GM12878 (cell line): ENCODE measurements at regions not wholly inside any gene's neighbourhood (a gene's known extent, or its start where the extent isn't known, plus 50 kb on each side); places are given as distances from the start of the nearest gene placed in this dataset.

ENCODE experiments used
- ATAC-seq: fragments of 200-7000 bp; cut with Tn5 transposase; 3 replicates; pipeline ENCODE4 v1.9.1; 2020; ENCODE audit warnings: mild to moderate bottlenecking, moderate library complexity
- BruUV-seq: library from RNA; stranded (reverse); fragments of 400-500 nt; replicated peaks from 2 replicates; lab custom pipeline; 2021; lab: Mats Ljungman, UMichigan
- CTCF ChIA-PET: fragments of 300-600 bp; sonication (Branson Sonifier 250); formaldehyde crosslinking; extraction: SDS; loops from one replicate; lab custom pipeline; 2021; ENCODE audit warnings: inconsistent platforms; lab: Yijun Ruan, JAX
- POLR2A ChIA-PET: fragments of 350-600 bp; formaldehyde crosslinking; extraction: SDS; loops from one replicate; lab custom pipeline; 2021; ENCODE audit warnings: inconsistent platforms; lab: Charles Lee
- RAD21 ChIA-PET: fragments of 300-600 bp; sonication (Branson Sonifier 250); formaldehyde crosslinking; loops from one replicate; lab custom pipeline; 2023; ENCODE audit warnings: antibody characterized with exemption; ENCODE audit not compliant: unreplicated experiment; lab: Charles Lee
- SMC1A ChIA-PET: fragments of 300-600 bp; sonication (Branson Sonifier 250); formaldehyde crosslinking; loops from one replicate; lab custom pipeline; 2023; ENCODE audit not compliant: unreplicated experiment, uncharacterized antibody; lab: Charles Lee
- DNase-seq: peaks from one replicate; pipeline ENCODE4 v3.0.0-alpha.2; 2011; ENCODE audit warnings: low read depth, low spot score
- FAIRE-seq: peaks from 3 replicates; lab custom pipeline; 2011; peaks lifted over from hg19 to GRCh38; lab: Jason Lieb, UNC
- H2AFZ ChIP-seq: 2 replicates; pipeline ENCODE4 v1.6.0; 2011; ENCODE audit warnings: low read depth, low read length, control low read depth; ENCODE audit not compliant: control insufficient read depth
- H3K27ac ChIP-seq: 2 replicates; pipeline ENCODE4 v1.5.1; 2011; ENCODE audit warnings: control low read depth; ENCODE audit not compliant: control insufficient read depth, insufficient read depth
- H3K27me3 ChIP-seq, 2 experiments: replicated peaks in 1 of 2; 2 replicates each; pipeline versions ENCODE4 v1.6.0 to v1.6.1; 2011; ENCODE audit warnings: low read length in 1 of 2; ENCODE audit not compliant: control insufficient read depth in 2 of 2, insufficient read depth in 2 of 2
- H3K36me3 ChIP-seq, 2 experiments: 2 replicates each; pipeline ENCODE4 v1.5.1; 2011; ENCODE audit warnings: low read length in 1 of 2; ENCODE audit not compliant: control insufficient read depth in 2 of 2, insufficient read depth in 2 of 2
- H3K4me1 ChIP-seq: 2 replicates; pipeline ENCODE4 v1.6.1; 2011; ENCODE audit warnings: mild to moderate bottlenecking, low read length, moderate library complexity, mixed read lengths; ENCODE audit not compliant: control insufficient read depth, insufficient read depth
- H3K4me2 ChIP-seq: 2 replicates; pipeline ENCODE4 v1.6.0; 2011; ENCODE audit warnings: control low read depth; ENCODE audit not compliant: control insufficient read depth, insufficient read depth
- H3K4me3 ChIP-seq: fragments of 200-600 bp; sonication (generic); 2 replicates; pipeline ENCODE4 v1.5.1; 2016
- H3K79me2 ChIP-seq: 2 replicates; pipeline ENCODE4 v1.6.0; 2011; ENCODE audit warnings: low read length; ENCODE audit not compliant: control insufficient read depth, insufficient read depth
- H3K9ac ChIP-seq: 2 replicates; pipeline ENCODE4 v1.8.0; 2011; ENCODE audit warnings: low read length, control low read depth, mixed read lengths; ENCODE audit not compliant: control insufficient read depth, insufficient read depth
- H3K9me3 ChIP-seq: replicated peaks from 3 replicates; pipeline ENCODE4 v1.5.1; 2011; ENCODE audit warnings: mild to moderate bottlenecking, low read length; ENCODE audit not compliant: control insufficient read depth, insufficient read depth
- H4K20me1 ChIP-seq: 2 replicates; pipeline ENCODE4 v1.6.0; 2011; ENCODE audit not compliant: control insufficient read depth, insufficient read depth
- BACH1 ChIP-seq: fragments of 450-650 bp; IDR thresholded peaks from 2 replicates; pipeline ENCODE4 v1.6.1; 2017; ENCODE audit warnings: mild to moderate bottlenecking, borderline replicate concordance
- CEBPB ChIP-seq, 2 experiments: fragments of 150-350 bp in 1 of 2; IDR thresholded peaks; 2 replicates each; pipeline ENCODE4 v1.6.1; 2012 to 2014; ENCODE audit warnings: low read depth in 2 of 2, low read length in 2 of 2, borderline replicate concordance in 1 of 2, inconsistent platforms in 1 of 2
- CEBPZ ChIP-seq: fragments of 150-350 bp; IDR thresholded peaks from 2 replicates; pipeline ENCODE4 v1.6.1; 2016; ENCODE audit warnings: low read depth, low read length
- FOS ChIP-seq: IDR thresholded peaks from 3 replicates; pipeline ENCODE4 v1.6.1; 2011; ENCODE audit warnings: borderline replicate concordance; ENCODE audit not compliant: insufficient read length; ENCODE audit errors: extremely low read depth
- NR2F1 ChIP-seq: fragments of 450-650 bp; conservative IDR thresholded peaks from 2 replicates; pipeline ENCODE4 v1.6.1; 2017; ENCODE audit warnings: mild to moderate bottlenecking
- SREBF1 ChIP-seq: IDR thresholded peaks from 2 replicates; pipeline ENCODE4 v1.6.1; 2012; ENCODE audit warnings: mild to moderate bottlenecking, low read length
- ZNF207 ChIP-seq: fragments of 450-650 bp; IDR thresholded peaks from 2 replicates; pipeline ENCODE4 v1.6.1; 2014; ENCODE audit warnings: antibody characterized with exemption, mild to moderate bottlenecking, borderline replicate concordance
- ZNF24 ChIP-seq: fragments of 450-650 bp; IDR thresholded peaks from 2 replicates; pipeline ENCODE4 v1.6.1; 2017; ENCODE audit warnings: antibody characterized with exemption, mild to moderate bottlenecking
- ZNF592 ChIP-seq: fragments of 450-650 bp; IDR thresholded peaks from 2 replicates; pipeline ENCODE4 v1.6.1; 2017; ENCODE audit warnings: mild to moderate bottlenecking, moderate library complexity
- WGBS: methylation state at CpG from one replicate; pipeline ENCODE4 v1.1.6; 2016; ENCODE audit warnings: low lambda C conversion rate; ENCODE audit not compliant: insufficient replicate concordance, insufficient coverage; ENCODE audit errors: missing lambda C conversion rate; 5-methylcytosine and 5-hydroxymethylcytosine counted together
- in situ Hi-C: fragments of 300-500 bp; cut with MboI; formaldehyde crosslinking; loops from 9 replicates; pipeline ENCODE4 v1.14.3; 2018; ENCODE audit warnings: mixed read lengths
- intact Hi-C: fragments of 100-400 bp; cut with micrococcal nuclease; formaldehyde crosslinking; loops from one replicate; pipeline ENCODE4 v1.14.2; 2022; ENCODE audit not compliant: unreplicated experiment

- TF ChIP-seq BACH1: no peak
- TF ChIP-seq FOS: no peak
- no peak for TF ChIP-seq SREBF1
- TF ChIP-seq CEBPB (IDR thresholded peaks at IDR 0.05; ENCODE audit: borderline replicate concordance in 1 of 2, low read depth in 2 of 2, low read length in 2 of 2): no peak
Observed at GRCh38 chr9:78539188-78539587, 242.3 kb downstream of the PSAT1 start (continued).

GRCh38 chr9:78539904-78540303, 243.0 kb downstream of the PSAT1 start:
- ATAC-seq: no peak
- intact Hi-C loops: no loop called here
- RAD21 ChIA-PET: no interaction called here

GRCh38 chr9:78541868-78542443, 245.0 kb downstream of the PSAT1 start:
- DNase-seq (no peak), ATAC-seq (no peak), FAIRE-seq (no peak)
- ChIA-PET POLR2A (no interaction called here), CTCF (no interaction called here), RAD21 (no interaction called here), SMC1A (no interaction called here)
- no peaks in the 10 kb centered on the region for H3K9me3 ChIP-seq
- H3K79me2 ChIP-seq: no peaks in the 10 kb centered on the region
- no peak overlapping the region for H3K4me2 ChIP-seq
- no peaks in the 10 kb centered on the region; a peak in 1 of 4 replicates for H3K36me3 ChIP-seq
- no peak overlapping the region for H3K4me3 ChIP-seq
- no TSS peak for BruUV-seq
- no peak overlapping the region for H3K27ac ChIP-seq
- no peak overlapping the region for H2AFZ ChIP-seq
- intact Hi-C loops (no loop called here), in situ Hi-C loops (no loop called here)
- 31% methylated on average over 9 of the region's 9 CpGs for WGBS
- no peaks in the 10 kb centered on the region for H3K4me1 ChIP-seq
- H3K27me3 ChIP-seq: no peaks in the 10 kb centered on the region
- H4K20me1 ChIP-seq: no peaks in the 10 kb centered on the region
- no peak overlapping the region for H3K9ac ChIP-seq
- TF ChIP-seq CEBPB (IDR thresholded peaks at IDR 0.05; ENCODE audit: borderline replicate concordance in 1 of 2, low read depth in 2 of 2, low read length in 2 of 2) (no peak), ZNF592 (no peak), CEBPZ (no peak), ZNF207 (no peak)

More at GRCh38 chr9:78539904-78540303, 243.0 kb downstream of the PSAT1 start:
- Histone ChIP-seq H3K27me3 (no peaks in the 10 kb centered on the region), H2AFZ (no peak overlapping the region), H3K4me3 (no peak overlapping the region), H3K9ac (no peak overlapping the region), H3K4me2 (no peak overlapping the region), H4K20me1 (no peaks in the 10 kb centered on the region), H3K4me1 (no peaks in the 10 kb centered on the region), H3K9me3 (no peaks in the 10 kb centered on the region), H3K36me3 (no peaks in the 10 kb centered on the region; a peak in 1 of 4 replicates), H3K79me2 (no peaks in the 10 kb centered on the region), H3K27ac (no peak overlapping the region)
- ChIA-PET CTCF (no interaction called here), SMC1A (no interaction called here), POLR2A (no interaction called here)
- DNase-seq: no peak
- in situ Hi-C loops: no loop called here
- TF ChIP-seq ZNF24 (no peak), NR2F1 (no peak)
- no TSS peak for BruUV-seq
- 20% methylated on average over 2 of the region's 2 CpGs for WGBS
- FAIRE-seq: no peak
